Thoracic aorta (tissue), 2 donors: ENCODE measurements at regions not wholly inside any gene's neighbourhood (a gene's known extent, or its start where the extent isn't known, plus 50 kb on each side); places are given as distances from the start of the nearest gene placed in this dataset.

ENCODE experiments used
- ATAC-seq: fragments of 150-250 bp; one replicate; pipeline ENCODE4 v1.8.0; 2017; ENCODE audit warnings: low read depth; ENCODE audit not compliant: insufficient number of reproducible peaks, low FRiP score
- DNase-seq: peaks from one replicate; pipeline ENCODE4 v3.0.0-alpha.2; 2020; ENCODE audit warnings: low spot score
- H3K27ac ChIP-seq, 2 donors: fragments of 200-600 bp; sonication (generic); 1 replicate in 1 of 2; 2 replicates in 1 of 2; pipeline ENCODE4 v1.5.1; 2016; ENCODE audit warnings: mild to moderate bottlenecking in 2 of 2, moderate library complexity in 2 of 2
- H3K27me3 ChIP-seq: fragments of 200-600 bp; sonication (generic); replicated peaks from 2 replicates; pipeline ENCODE4 v1.6.0; 2016; ENCODE audit warnings: mild to moderate bottlenecking; ENCODE audit not compliant: insufficient read depth
- H3K36me3 ChIP-seq: fragments of 200-600 bp; sonication (generic); one replicate; pipeline ENCODE4 v1.5.1; 2016
- H3K4me1 ChIP-seq, 2 donors: fragments of 200-600 bp; sonication (generic); 1 replicate in 1 of 2; 2 replicates in 1 of 2; pipeline versions ENCODE4 v1.5.1 to v1.6.0; 2016; ENCODE audit warnings: low read depth in 2 of 2, mild to moderate bottlenecking in 1 of 2; ENCODE audit not compliant: control insufficient read depth in 1 of 2
- H3K4me3 ChIP-seq: fragments of 200-600 bp; sonication (generic); 2 replicates; pipeline ENCODE4 v1.5.1; 2016; ENCODE audit warnings: mild to moderate bottlenecking
- H3K9me3 ChIP-seq: fragments of 200-600 bp; sonication (generic); 2 replicates; pipeline ENCODE4 v1.5.1; 2016
- CTCF ChIP-seq: fragments of 200-600 bp; sonication (generic); IDR thresholded peaks from one replicate; pipeline ENCODE4 v1.5.1; 2019; ENCODE audit warnings: antibody characterized with exemption

GRCh38 chr7:81600608-81601007 lies 169.2 kb downstream of the HGF start:
- no peaks in the 10 kb centered on the region for H3K4me1 ChIP-seq
- no peaks in the 10 kb centered on the region for H3K36me3 ChIP-seq
- no peak overlapping the region for H3K27ac ChIP-seq
- no peak for TF ChIP-seq CTCF
- no peaks in the 10 kb centered on the region for H3K27me3 ChIP-seq
- no peak for DNase-seq
- H3K9me3 ChIP-seq = no peaks in the 10 kb centered on the region
- H3K4me3 ChIP-seq = no peak overlapping the region
- ATAC-seq = no peak

DNA sequence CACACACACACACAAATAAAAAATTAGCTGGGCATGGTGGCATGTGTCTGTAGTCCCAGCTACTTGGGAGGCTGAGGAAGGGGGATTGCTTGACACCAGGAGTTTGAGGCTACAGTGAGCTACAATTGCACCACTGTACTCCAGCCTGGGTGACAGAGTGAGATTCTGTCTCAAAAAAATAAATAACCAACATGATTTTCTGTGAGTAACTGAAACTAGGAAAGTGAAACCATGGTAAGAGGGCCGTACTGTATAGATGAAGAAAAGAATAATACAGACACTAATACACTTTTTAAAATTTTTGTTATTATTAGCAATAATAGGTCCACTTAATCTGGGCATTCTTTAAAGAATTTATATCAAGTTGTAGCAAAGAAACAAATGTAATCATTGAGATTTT lies 170.9 kb downstream of the HGF start:
- ATAC-seq (no peak), DNase-seq (no peak)
- Histone ChIP-seq H3K4me3 (no peak overlapping the region), H3K27me3 (no peaks in the 10 kb centered on the region), H3K27ac (no peak overlapping the region), H3K4me1 (no peaks in the 10 kb centered on the region), H3K9me3 (no peaks in the 10 kb centered on the region), H3K36me3 (no peaks in the 10 kb centered on the region)
- TF ChIP-seq CTCF = no peak

DNA sequence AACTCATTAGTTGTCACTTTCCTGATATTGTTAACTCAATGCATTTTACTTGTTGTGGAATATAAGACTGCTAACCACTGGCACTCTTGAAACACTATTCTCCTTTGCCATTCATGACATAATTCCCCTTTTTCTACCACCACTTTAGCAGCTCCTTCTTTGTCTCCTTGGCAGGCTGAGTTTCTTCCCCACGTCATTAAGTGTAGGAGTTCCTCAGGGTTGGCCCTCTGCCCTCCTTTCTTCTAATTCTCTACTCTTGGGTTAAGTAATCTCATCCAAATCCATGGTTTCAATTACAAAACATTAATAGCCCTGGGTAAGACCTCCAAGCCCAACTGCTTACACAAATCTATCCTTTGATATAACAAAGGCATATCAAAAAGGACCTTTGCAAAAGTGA lies 175.1 kb downstream of the HGF start:
- Histone ChIP-seq H3K4me3 (no peak overlapping the region), H3K36me3 (no peaks in the 10 kb centered on the region), H3K4me1 (no peaks in the 10 kb centered on the region), H3K9me3 (no peaks in the 10 kb centered on the region), H3K27ac (no peak overlapping the region), H3K27me3 (no peaks in the 10 kb centered on the region)
- no peak for TF ChIP-seq CTCF
- DNase-seq (no peak), ATAC-seq (no peak)

- no peak overlapping the region for H3K27ac ChIP-seq
Measured at GRCh38 chr7:81590131-81590530, 179.7 kb downstream of the HGF start.

DNA sequence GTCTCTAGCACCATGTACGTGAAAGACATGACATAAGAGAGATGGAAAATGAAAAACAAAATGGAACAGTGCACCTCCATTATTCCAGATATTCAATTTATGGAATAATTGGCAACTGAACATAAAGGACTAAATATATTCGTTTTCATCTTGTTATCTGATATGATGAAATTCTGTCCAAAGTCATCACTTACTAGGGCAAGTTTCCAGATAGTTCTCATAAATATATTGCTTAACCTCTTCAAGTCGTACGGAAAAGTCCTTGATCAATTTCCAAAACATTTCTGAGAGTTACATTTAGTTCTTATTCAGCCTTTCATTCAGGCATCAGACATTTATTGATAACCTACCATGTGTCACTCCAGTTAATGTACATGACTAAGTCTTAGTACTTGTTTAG lies 185.2 kb downstream of the HGF start:
- H3K9me3 ChIP-seq = no peaks in the 10 kb centered on the region
- no peaks in the 10 kb centered on the region for H3K36me3 ChIP-seq
- peaks cover 0 to 15% of the 10 kb centered on the region in 2 donors for H3K4me1 ChIP-seq
- no peaks in the 10 kb centered on the region for H3K27me3 ChIP-seq
- H3K4me3 ChIP-seq = no peak overlapping the region
- H3K27ac ChIP-seq = no peak overlapping the region
- DNase-seq = no peak
- no peak for TF ChIP-seq CTCF
- no peak for ATAC-seq

More at GRCh38 chr7:81590131-81590530, 179.7 kb downstream of the HGF start:
- no peak for DNase-seq
- ATAC-seq = no peak
- no peak for TF ChIP-seq CTCF
- Histone ChIP-seq H3K27me3 (no peaks in the 10 kb centered on the region), H3K9me3 (no peaks in the 10 kb centered on the region), H3K4me3 (no peak overlapping the region), H3K36me3 (no peaks in the 10 kb centered on the region), H3K4me1 (no peaks in the 10 kb centered on the region)
